ENCODE measurements at regions not wholly inside any gene's neighbourhood (a gene's known extent, or its start where the extent isn't known, plus 50 kb on each side); places are given as distances from the start of the nearest gene placed in this dataset.

- H3K27ac ChIP-seq (ENCODE audit: insufficient read depth, low read depth, low read length) = no peak overlapping the region
- BruUV-seq (replicated peaks) = no TSS peak
- H3K27me3 ChIP-seq (ENCODE audit: control insufficient read depth in 2 of 2, insufficient read depth in 2 of 2, low read length in 2 of 2) = no peaks in the 10 kb centered on the region
- no peaks in the 10 kb centered on the region for H3K9me1 ChIP-seq (replicated peaks; ENCODE audit: control insufficient read depth, extremely low read depth, insufficient read depth, low read length)
- TF ChIP-seq JUN (IDR thresholded peaks at IDR 0.05; ENCODE audit: borderline replicate concordance, insufficient read depth, insufficient read length, low read depth) (no peak), MYC (IDR thresholded peaks at IDR 0.05; ENCODE audit: low read depth, low read length) (no peak), MAX (IDR thresholded peaks at IDR 0.05; ENCODE audit: insufficient read depth, insufficient read length) (no peak), EZH2 (IDR thresholded peaks at IDR 0.05; ENCODE audit: borderline replicate concordance, low read depth, low read length, severe bottlenecking) (no peak), GATA2 (IDR thresholded peaks at IDR 0.05; ENCODE audit: insufficient read depth, insufficient read length, low read depth, low read length) (no peak), POLR2A (IDR thresholded peaks at IDR 0.05; ENCODE audit: low read depth, low read length) (no peak)
- H3K36me3 ChIP-seq (ENCODE audit: control insufficient read depth in 2 of 2, extremely low read depth in 1 of 2, insufficient read depth in 2 of 2, low read length in 2 of 2) = no peaks in the 10 kb centered on the region
- POLR2A ChIA-PET = no interaction called here
- FAIRE-seq (no peak), DNase-seq (ENCODE audit: low read depth, low spot score) (no peak)
- H3K4me2 ChIP-seq (ENCODE audit: insufficient read depth, low read length) = no peak overlapping the region
- H3K4me1 ChIP-seq (ENCODE audit: control insufficient read depth, extremely low read depth, insufficient read depth, low read length) = no peaks in the 10 kb centered on the region
- CTCF ChIA-PET = no interaction called here
- no peaks in the 10 kb centered on the region for H3K9me3 ChIP-seq (replicated peaks; ENCODE audit: control insufficient read depth, insufficient read depth, low read length)
- dilution Hi-C loops (cut with MboI; ENCODE audit: extremely low pct_ligation_motif_present, low sequenced_read_pairs) = no loop called here
- no peak overlapping the region for H2AFZ ChIP-seq (ENCODE audit: low read depth, low read length)
- intact Hi-C loops (cut with micrococcal nuclease) = no loop called here
- no peaks in the 10 kb centered on the region for H4K20me1 ChIP-seq (replicated peaks; ENCODE audit: control insufficient read depth, extremely low read depth, insufficient read depth, low read length)
- H3K4me3 ChIP-seq (replicated peaks in 1 of 3; ENCODE audit: insufficient read depth in 1 of 3, low read depth in 1 of 3, low read length in 3 of 3) = no peak overlapping the region
- no peak overlapping the region for H3K9ac ChIP-seq (replicated peaks; ENCODE audit: extremely low read depth, insufficient read depth, low read length)
- H3K79me2 ChIP-seq (ENCODE audit: control insufficient read depth, insufficient read depth, low read length) = no peaks in the 10 kb centered on the region
Measured at GRCh38 chr21:28509031-28509430, 483.6 kb downstream of the LTN1 start.

GRCh38 chr21:28508126-28508525 is 484.6 kb downstream of the LTN1 start:
- ChIA-PET CTCF (no interaction called here), POLR2A (no interaction called here)
- H3K27ac ChIP-seq (ENCODE audit: insufficient read depth, low read depth, low read length) = no peak overlapping the region
- BruUV-seq (replicated peaks) = no TSS peak
- H3K9me1 ChIP-seq (replicated peaks; ENCODE audit: control insufficient read depth, extremely low read depth, insufficient read depth, low read length) = no peaks in the 10 kb centered on the region
- no peaks in the 10 kb centered on the region for H3K9me3 ChIP-seq (replicated peaks; ENCODE audit: control insufficient read depth, insufficient read depth, low read length)
- no peaks in the 10 kb centered on the region for H4K20me1 ChIP-seq (replicated peaks; ENCODE audit: control insufficient read depth, extremely low read depth, insufficient read depth, low read length)
- no peak for FAIRE-seq
- TF ChIP-seq FOS (IDR thresholded peaks at IDR 0.05; ENCODE audit: borderline replicate concordance, insufficient read depth, low read length) (no peak), MYC (IDR thresholded peaks at IDR 0.05; ENCODE audit: low read depth, low read length) (no peak), POLR2A (IDR thresholded peaks at IDR 0.05; ENCODE audit: low read depth, low read length) (no peak), POLR2AphosphoS5 (IDR thresholded peaks at IDR 0.05; ENCODE audit: insufficient read depth, low read depth, low read length) (no peak), EZH2 (IDR thresholded peaks at IDR 0.05; ENCODE audit: borderline replicate concordance, low read depth, low read length, severe bottlenecking) (no peak), JUN (IDR thresholded peaks at IDR 0.05; ENCODE audit: borderline replicate concordance, insufficient read depth, insufficient read length, low read depth) (no peak), CTCF (IDR thresholded peaks at IDR 0.05; ENCODE audit: extremely low read depth in 1 of 2, insufficient read depth in 1 of 2, low read depth in 1 of 2, low read length in 2 of 2) (no peak), MAX (IDR thresholded peaks at IDR 0.05; ENCODE audit: insufficient read depth, insufficient read length) (no peak), GATA2 (IDR thresholded peaks at IDR 0.05; ENCODE audit: insufficient read depth, insufficient read length, low read depth, low read length) (no peak)
- H3K9ac ChIP-seq (replicated peaks; ENCODE audit: extremely low read depth, insufficient read depth, low read length) = no peak overlapping the region
- no peak overlapping the region for H3K4me3 ChIP-seq (replicated peaks in 1 of 3; ENCODE audit: insufficient read depth in 1 of 3, low read depth in 1 of 3, low read length in 3 of 3)
- intact Hi-C loops (cut with micrococcal nuclease) = no loop called here
- no peaks in the 10 kb centered on the region for H3K4me1 ChIP-seq (ENCODE audit: control insufficient read depth, extremely low read depth, insufficient read depth, low read length)
- dilution Hi-C loops (cut with MboI; ENCODE audit: extremely low pct_ligation_motif_present, low sequenced_read_pairs) = no loop called here
- H3K79me2 ChIP-seq (ENCODE audit: control insufficient read depth, insufficient read depth, low read length) = no peaks in the 10 kb centered on the region
- no peaks in the 10 kb centered on the region for H3K27me3 ChIP-seq (ENCODE audit: control insufficient read depth in 2 of 2, insufficient read depth in 2 of 2, low read length in 2 of 2)
- no peak for DNase-seq (ENCODE audit: low read depth, low spot score)
- H3K4me2 ChIP-seq (ENCODE audit: insufficient read depth, low read length) = no peak overlapping the region
- H3K36me3 ChIP-seq (ENCODE audit: control insufficient read depth in 2 of 2, extremely low read depth in 1 of 2, insufficient read depth in 2 of 2, low read length in 2 of 2) = no peaks in the 10 kb centered on the region
- no peak overlapping the region for H2AFZ ChIP-seq (ENCODE audit: low read depth, low read length)
